ENCODE measurements at regions not wholly inside any gene's neighbourhood (a gene's known extent, or its start where the extent isn't known, plus 50 kb on each side); places are given as distances from the start of the nearest gene placed in this dataset.
A peak's percentile ranks its signal among the peaks of the same experiment; 100 is the strongest.
"Not testable (repeated sequence)": the region's sequence is repeated elsewhere in the genome, so short reads cannot be mapped to it uniquely, and the experiment has no call there.

DNA sequence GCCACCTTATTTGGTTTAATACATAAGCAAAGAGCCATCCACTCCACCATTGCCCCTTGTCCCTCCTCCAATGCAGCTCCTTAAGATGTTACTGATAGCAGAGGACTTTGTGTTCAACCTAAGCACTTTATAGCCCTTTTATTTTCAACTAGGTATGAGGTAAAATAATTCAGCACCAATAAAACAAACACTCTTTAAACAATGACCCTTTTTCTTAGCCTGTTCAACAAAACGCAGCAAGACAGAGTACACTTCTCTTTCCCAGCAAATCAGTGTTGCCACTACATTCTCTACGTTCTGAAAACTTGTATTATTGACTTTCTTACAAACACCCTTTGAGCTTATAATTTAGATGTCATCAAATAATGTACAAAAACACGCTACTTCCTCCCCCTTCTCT lies 104.0 kb upstream of the IGLL5 start:
- DNase-seq (ENCODE audit: low spot score), result no peak

DNA sequence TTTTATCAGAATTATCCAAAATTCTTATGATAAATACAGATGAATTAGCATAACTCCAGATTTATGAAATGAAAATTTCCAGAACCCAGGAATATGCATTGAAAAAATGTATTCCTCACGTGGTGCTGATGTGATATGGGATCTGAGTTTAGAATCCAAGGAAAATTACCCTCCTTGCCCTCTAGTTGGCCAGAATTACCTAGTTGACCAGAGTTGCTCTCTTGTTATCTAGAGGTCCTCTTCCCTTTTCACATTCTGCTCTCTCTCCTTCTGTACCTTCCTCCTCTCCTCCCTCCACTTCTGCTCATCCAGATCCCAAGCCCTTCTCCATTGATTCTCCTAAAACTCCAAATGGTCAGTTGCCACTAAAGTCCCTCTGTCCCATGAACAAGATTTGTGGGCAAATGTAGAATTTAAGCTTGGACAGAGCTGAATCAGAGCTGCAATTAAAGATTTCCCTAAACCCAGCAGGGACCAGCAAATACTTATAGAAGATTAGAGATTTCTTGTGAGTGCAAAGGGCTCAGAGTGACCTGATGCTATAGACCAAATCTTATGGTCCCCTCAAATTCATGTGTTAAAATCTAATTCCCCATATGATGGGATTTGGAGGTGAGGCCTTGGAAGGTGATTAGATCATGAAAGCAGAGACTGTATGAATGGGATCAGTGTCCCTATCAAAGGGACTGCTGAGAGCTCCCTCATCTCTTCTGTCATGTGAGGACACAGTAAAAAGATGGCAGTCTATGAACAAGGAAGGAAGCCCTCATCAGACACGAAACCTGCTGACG lies 103.2 kb upstream of the IGLL5 start:
- no peak for DNase-seq (ENCODE audit: low spot score)

DNA sequence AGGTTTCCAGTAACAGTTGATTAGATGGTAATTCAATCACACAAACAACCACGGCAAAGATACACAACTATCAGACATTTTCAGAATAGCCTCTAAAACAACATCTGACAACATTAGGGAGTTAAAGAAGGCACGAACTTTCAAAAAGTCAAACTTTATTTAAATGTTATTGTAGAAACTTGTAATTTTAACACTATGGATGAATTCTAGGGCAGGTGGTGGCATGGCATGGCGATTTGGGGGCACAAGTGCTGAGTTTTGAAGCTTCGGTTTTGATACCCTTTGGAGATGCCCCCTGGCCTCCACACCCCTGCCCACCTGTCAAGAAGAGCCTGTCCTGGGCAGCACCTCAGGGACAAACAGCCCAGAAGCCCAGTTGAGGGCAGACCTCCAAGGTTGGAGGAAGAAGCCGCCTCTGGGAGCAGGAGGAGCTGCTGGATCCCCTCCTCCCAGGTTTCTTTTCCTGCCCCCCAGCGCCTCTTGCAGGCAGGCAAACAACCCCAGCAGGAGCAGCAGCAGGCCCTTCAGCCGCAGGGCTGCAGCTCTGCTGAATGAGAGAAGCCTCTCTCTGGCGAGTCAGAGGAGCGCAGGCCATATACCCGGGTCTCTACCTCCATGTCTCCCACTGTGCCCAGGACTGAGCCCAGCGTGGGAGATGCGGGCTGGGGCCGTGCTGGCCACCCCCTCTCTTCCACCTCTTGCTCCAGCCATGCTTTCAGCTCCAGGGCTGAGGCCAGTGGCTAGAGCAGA lies 102.1 kb upstream of the IGLL5 start:
- DNase-seq (ENCODE audit: low spot score), result no peak

DNA sequence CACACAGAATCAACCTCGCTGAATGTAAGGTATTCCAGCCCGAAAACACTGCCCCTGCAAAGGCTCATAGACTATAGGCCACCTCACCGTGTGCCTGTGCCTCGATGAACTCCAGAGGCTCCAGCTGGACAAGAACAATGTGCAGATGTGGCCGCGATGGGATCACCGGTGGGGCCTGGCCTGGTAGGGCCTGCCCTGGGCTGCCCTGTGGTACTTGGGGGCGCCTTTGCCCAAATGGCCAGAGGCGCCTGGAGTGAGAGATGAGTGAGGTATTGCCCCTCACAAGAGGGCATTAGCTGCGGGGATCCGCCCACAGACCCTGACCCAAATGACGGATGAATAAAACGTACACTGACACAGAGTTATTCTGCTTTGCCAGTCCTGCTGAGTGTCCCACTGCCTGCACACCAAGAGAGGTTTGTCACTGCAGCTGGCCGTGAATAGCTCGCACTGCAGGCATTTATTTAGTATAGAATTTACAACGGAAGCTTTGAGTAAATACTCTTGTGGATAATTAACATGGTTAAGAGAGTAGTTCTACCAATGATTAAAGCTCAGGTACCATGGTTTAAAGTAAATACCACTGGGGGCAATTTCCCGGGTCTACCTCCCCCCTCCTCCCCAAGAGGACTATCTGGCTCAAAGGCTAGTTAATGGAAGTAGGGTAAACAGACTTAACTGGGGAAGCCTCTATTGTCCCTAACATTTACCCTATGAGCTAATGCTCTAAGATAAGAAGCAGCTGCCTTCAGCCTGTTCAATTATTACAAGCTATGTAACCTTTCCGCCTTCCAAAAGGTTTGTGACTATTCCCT lies 101.1 kb upstream of the IGLL5 start:
- DNase-seq (ENCODE audit: low spot score), result no peak

DNA sequence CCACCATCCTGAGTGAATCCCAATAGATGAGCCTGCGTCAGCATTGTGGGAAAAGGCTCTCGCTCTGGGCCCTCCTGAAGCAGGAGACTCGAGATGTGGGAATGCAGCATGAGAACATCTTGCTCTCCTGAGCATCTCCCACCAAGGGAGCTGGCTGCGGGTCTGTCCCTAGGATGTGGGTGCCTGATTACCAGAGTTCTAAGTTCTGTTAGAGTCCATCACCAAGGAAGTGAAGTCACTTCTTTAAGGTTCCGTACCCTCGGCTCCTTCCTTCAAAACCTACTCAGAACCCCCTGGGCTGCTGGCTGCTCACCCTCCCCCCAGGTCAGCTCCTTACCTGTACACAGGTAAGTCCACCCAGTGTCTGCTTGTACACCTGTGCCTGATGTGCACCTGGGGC lies 100.5 kb upstream of the IGLL5 start:
- no peak for DNase-seq (ENCODE audit: low spot score)

DNA sequence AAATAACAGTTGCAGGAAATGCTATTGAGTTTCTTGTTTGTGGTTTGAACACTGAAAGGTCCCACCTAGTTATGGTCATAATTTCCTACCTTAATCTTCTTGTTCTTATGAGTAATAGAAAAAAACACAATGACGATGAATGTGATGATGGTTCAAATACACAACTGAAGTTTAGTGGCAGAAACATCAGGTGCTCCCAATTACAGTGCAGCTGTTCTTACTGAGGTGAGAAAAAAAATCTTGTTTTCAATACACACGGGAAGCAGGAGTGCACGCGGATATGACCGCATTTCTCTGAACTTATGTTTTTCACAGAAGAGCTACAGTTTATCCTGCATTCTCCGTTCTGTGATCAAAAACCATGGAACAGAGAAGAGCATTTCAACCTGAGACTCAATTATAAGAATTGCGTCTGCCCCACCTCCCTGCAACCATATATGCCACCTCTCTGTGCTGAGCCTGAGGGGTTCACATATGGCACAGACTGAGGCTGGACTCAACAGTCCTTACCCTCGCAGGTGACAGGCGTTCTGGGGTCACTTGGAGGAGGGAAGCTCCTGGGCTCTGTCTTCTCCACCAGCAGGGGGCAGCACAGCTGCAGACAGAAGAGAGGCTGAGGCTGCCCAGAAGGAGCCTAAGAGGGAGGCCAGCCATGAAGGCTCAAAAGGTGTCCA lies 99.7 kb upstream of the IGLL5 start:
- peak; percentile 74 for DNase-seq (ENCODE audit: low spot score)

DNA sequence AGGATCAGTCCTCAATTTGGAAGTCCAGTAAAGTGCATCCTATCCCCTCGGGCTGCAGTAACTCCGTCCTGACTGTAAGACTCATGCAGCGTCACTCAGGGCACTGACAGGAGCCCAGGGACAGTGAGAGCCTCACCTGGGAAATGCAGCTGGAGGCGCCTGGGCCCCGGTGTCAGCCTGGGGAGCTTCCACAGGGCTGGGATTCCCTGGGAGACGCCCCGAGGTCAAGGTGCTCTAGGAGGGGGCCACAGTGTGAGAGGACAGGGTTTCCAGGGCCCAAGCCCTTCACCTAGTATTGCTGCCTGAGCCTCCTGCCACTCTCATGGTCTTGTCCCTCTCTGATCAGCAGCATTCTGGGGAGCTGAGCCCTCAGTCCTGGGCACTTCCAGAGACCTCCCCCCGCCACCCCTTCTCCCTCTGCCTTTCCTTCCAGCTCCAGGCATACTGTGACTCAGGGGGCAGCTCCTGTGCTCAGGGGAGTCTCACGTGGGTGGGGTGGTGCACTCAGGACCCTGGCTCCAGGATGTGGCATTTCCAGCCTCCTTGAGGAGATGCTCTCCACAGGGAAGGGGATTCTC lies 99.1 kb upstream of the IGLL5 start:
- no peak for DNase-seq (ENCODE audit: low spot score)

DNA sequence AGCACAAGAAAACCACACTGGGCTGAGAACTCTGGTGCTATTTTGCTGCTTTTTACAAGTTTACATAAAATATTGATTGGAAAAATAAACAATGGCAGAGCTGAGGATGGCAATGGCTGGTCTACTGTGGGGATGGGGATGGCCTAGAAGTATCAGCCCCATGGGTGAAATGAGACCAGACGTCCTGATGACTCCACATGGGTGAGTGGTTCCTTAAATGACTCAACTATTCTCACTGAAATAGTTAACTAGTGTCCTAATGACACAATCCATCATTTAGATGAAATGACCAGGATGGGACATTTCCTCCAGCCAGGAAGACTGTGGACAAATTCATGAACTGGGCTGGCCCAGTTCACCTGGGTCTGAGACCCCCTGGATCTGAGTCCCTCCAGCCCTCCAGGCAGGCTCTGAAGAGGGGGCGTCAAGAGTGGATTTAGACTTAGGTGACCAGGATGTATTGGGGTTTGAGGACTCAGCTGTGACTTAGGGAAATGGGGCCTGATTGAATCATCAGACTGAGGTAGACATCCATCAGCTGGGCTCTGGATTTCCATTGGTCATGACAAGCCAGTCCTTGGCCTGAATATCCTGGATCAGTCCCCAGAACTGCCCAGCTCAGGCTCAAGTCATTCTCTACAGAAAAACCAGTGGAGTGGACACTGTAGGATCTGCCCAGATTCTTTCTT lies 98.2 kb upstream of the IGLL5 start:
- no peak for DNase-seq (ENCODE audit: low spot score)

DNA sequence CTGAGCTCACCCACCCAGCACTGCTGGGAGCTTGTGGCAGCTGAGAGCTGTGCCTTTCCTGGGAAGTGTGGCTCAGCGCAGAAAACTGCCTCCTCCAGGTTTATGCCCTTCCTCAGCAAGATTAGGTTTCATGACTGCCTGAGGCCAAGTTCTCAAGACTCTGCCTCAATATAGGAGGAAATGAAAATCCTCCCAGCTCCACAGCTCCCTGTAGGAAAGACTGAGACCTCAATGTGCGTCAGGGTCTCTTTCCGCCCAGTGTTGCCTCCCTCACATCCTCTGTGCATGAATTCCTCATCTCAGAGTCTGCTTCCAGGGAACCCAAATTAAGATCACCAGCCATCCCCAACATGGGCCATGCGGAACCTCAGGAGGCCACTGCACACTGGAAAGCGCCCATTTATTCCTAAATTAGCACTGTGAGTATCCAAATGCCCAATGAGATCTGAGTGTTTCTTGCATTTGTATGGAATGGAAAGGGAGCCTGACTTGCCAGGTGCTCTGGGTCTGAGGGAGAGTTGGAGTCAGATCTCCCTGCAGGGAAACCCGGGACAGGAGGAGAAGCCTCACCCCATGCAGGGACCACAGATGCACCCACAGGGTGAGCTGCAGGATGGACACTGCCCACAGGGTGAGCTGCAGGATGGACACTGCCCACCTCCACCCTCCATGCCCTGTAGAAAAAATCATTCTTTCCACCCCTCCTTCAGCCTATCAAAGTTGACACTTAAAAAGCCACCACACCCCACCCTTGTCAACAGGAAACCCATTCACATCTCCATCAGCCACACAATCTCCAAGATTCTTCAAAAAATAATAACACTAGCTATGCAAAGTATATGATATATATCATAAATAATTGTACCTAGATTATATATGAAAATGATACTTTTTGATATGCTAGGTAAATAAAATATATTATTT lies 97.4 kb upstream of the IGLL5 start:
- DNase-seq (ENCODE audit: low spot score), result no peak

DNA sequence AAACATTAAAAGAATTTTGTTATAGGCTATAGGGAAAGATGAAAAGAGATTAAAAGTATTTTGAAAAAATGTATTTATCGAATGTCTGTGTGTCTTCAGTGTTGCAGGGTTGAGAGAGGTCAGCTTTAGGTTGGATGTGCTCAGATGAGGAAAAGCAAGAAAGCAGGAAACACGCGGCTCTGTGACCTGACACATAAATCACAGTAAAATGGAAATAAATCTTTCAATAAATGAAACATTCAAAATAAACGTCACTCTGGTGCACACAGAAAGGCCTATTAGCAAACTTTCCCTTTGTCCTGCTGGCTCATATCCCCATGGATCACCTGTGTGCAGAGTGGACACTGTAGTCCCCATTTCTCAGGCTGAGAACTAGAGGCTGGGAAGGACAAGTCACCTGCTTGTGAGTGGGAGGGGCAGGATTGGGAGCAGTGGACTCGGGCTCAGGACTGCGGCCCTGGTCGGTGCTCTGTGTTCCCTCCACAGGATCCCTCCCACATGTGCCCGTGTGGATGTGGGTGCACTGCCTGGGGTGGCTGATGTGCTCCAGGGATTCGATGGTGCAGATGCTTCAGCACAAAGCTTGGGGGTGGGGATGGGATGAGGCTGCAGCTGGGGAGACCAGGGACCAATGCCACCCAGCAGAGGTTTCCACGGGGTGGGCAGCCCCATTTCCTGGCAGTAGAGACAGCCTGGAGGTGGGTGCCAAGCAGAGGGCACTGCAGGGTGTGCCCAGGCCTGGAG lies 96.0 kb upstream of the IGLL5 start:
- DNase-seq (ENCODE audit: low spot score), result no peak

DNA sequence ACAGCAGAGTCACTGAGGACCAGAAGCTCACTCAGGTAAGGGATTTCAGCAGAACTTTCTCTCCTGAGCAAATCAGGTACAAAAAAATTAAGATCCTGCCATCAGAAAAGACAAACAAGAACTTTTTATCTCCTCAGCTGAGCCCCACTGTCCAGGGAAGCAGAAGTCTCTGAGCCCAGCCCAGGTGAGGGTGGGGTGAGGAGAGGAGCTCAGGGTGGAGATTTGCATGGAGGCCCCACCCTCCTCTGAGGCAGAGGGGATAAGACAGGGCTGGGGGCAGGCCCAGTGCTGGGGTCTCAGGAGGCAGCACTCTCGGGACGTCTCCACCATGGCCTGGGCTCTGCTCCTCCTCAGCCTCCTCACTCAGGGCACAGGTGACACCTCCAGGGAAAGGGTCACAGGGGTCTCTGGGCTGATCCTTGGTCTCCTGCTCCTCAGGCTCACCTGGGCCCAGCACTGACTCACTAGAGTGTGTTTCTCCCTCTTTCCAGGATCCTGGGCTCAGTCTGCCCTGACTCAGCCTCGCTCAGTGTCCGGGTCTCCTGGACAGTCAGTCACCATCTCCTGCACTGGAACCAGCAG lies 95.3 kb upstream of the IGLL5 start:
- not testable (repeated sequence) for DNase-seq (ENCODE audit: low spot score)

DNA sequence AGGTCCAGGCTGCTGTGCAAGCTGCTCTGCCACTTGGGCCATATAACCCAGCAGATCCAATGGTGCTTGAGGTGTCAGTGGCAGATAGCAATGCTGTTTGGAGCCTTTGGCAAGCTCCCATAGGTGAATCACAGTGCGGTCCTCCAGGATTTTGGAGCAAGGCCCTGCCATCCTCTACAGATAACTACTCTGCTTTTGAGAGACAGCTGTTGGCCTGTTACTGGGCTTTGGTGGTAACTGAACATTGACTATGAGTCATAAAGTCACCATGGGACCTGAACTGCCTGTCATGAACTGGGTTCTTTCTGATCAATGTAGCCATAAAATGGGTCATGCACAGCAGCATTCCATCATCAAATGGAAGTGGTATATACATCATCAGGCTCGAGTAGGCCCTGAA lies 92.0 kb upstream of the IGLL5 start:
- DNase-seq (ENCODE audit: low spot score), result not testable (repeated sequence)

DNA sequence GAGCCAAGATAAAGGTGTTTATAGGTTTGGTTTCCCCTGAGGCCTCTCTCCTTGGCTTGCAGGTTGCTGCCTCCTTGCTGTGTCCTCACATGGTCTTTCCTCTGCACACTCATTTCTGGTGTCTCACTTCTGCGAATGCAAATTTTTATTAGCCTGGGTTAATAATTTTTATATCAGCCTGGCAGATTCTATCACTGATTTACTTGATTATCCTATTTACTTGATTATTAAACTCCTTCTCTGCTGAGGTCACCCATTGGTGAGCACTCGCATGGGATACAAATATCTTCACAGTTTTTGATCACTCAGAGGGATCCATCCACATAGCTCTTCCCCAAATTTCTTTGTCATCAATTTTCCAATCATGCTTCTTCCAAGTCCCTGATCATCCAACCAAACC lies 90.9 kb upstream of the IGLL5 start:
- DNase-seq (ENCODE audit: low spot score), result no peak

DNA sequence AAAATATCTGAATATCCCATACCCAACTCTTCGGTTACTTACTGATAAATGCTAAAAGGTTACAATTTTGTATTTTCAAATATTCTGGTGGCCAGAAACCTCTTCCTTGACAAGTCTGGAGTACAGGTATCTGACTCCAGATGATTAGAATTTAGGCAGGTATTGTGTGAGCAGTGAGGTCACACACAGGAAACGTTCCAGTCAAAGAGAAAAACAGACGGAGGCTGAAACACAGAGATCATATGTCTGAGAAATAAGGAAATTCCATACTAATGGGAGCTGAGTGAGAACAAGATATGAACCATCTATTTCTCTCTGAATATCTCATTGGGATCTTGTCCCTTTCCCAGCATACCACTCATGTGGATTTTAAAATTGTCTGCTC lies 89.4 kb upstream of the IGLL5 start:
- no peak for DNase-seq (ENCODE audit: low spot score)

DNA sequence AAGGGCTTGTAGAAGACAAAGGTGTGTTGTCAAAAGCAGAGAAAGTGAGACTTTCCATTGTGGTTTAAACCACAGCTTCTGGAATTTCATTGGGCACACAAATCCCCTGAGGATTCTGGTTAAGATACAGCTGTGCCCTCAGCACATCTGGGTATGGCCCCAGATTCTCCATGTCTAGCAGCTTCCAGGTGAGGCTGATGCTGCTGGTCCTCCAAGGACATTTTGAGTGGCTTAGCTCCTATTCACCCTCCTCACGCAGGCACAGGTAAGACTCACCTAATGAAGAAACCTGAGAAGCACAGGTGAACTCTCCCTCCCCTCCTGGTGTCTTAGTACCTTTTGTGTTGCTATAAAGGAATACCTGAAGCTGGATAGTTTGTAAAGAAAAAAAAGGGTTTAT lies 88.9 kb upstream of the IGLL5 start:
- no peak for DNase-seq (ENCODE audit: low spot score)

DNA sequence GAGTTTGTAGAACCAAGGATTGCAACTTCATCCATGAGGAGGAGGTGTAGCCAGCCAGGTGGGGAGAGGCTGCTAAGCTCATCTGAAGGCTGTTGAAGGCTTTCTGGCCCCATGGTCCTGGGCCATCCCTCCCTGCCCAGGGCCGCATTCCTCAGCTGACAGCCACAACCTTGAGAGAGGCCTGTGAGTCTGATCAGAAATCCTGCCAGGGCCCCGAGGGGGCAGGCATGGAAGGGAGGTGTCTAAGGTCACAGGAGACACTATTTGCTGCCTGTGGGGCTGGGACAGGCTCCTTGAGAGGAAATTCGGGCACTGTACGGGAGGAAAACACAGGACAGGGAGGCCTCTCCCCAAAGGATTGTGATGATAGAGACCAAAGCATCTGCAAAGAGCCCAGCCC lies 88.1 kb upstream of the IGLL5 start:
- no peak for DNase-seq (ENCODE audit: low spot score)

DNA sequence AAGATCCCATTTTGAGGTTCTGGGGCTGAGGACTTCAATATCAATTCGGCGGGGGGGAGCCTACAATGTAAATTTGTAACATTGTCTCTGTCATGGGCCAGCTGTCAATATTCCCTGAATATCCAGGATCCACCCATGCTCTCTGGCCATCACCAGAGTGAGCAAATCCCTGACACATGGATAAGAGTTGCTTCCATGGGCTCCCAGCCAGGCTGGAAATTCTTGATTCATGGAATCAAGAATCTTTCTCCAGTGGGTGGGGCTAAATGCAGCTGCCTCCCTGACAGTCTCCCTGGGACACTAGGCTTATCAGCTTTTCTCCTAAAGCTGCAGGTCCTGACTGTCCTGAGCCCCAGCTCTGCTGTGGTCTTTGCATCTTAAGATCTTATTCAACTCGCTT lies 86.9 kb upstream of the IGLL5 start:
- no peak for DNase-seq (ENCODE audit: low spot score)

DNA sequence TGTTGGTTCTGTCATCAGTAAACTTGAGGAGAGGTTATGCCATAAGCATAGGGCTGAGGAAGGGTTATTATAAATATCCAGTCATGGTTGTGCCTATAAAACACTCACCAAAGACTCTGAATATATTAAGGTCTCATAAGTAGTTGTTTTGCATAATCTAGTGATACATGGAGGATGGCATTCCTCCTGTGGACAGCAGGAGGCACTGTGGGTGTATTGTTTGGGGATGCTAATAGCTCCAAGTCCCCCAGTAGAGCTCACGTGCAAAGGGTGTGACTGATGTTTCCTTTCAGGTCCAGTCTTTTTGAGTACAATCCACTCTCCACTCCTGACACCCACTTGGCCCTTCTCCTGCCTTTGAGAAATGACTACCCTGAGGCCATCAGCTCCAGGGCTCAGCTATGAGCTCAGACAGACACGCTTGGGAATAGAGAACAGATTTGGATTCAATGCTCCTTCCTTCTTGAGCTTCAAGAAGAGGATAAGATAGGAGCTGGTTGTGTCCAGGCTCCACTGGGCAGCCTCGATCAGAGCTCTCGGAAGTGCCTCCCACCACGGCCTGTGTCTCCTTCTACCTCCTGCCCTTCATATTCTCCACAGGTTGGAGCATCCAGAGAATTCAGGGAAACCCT lies 85.2 kb upstream of the IGLL5 start:
- no peak for DNase-seq (ENCODE audit: low spot score)

Data from D341Med (cell line).